CD4-positive, alpha-beta T cell treated with Interferon gamma for 1 hour (primary cell): ENCODE measurements at regions not wholly inside any gene's neighbourhood (a gene's known extent, or its start where the extent isn't known, plus 50 kb on each side); places are given as distances from the start of the nearest gene placed in this dataset.
"Not testable (repeated sequence)": the region's sequence is repeated elsewhere in the genome, so short reads cannot be mapped to it uniquely, and the experiment has no call there.

Experiments
- DNase-seq: peaks from one replicate; pipeline ENCODE4 v3.0.0-alpha.2; 2020

DNA sequence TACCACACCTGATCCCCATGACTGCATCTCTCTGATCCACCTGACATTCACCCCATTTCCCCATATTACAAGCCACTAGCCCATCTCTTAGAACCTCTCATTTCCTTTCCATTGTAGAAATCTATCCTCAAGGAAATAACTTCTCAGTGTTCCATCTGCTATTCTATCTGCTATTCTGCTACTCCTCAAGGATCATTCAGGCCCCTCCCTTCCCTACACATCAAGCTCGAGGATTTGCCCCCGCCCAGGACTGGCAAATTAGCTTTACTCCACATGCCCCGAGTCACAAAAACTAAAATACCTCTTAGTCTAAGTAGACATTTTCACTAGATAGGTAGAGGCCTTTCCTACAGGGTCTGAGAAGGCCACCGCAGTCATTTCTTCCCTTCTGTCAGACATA lies 517.0 kb downstream of the IRS2 start:
- not testable (repeated sequence) for DNase-seq

DNA sequence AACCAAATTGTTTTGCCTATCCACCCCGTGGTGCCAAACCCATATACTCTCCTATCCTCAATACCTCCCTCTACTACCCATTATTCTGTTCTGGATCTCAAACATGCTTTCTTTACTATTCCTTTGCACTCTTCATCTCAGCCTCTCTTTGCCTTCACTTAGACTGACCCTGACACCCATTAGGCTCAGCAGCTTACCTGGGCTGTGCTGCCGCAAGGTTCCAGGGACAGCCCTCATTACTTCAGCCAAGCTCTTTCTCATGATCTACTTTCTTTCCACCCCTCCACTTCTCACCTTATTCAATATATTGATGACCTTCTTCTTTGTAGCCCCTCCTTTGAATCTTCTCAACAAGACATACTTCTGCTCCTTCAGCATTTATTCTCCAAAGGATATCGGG lies 517.9 kb downstream of the IRS2 start:
- not testable (repeated sequence) for DNase-seq

DNA sequence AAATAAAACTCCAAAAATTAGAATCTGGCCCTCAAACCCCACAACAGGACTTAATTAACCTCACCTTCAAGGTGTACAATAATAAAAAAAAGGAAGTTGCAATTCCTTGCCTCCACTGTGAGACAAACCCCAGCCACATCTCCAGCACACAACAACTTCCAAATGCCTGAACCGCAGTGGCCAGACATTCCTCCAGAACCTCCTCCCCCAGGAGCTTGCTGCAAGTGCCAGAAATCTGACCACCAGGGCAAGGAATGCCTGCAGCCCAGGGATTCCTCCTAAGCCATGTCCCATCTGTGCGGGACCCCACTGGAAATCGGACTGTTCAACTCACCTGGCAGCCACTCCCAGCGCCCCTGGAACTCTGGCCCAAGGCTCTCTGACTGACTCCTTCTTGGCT lies 519.0 kb downstream of the IRS2 start:
- DNase-seq: not testable (repeated sequence)

DNA sequence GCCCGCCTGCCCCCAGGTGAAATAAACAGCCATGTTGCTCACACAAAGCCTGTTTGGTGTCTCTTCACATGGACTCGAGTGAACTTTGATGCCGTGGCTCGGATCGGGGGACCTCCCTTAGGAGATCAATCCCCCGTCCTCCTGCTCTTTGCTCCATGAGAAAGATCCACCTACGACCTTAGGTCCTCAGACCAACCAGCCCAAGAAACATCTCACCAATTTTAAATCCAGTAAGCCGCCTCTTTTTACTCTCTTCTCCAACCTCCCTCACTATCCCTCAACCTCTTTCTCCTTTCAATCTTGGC lies 521.0 kb downstream of the IRS2 start:
- not testable (repeated sequence) for DNase-seq

DNA sequence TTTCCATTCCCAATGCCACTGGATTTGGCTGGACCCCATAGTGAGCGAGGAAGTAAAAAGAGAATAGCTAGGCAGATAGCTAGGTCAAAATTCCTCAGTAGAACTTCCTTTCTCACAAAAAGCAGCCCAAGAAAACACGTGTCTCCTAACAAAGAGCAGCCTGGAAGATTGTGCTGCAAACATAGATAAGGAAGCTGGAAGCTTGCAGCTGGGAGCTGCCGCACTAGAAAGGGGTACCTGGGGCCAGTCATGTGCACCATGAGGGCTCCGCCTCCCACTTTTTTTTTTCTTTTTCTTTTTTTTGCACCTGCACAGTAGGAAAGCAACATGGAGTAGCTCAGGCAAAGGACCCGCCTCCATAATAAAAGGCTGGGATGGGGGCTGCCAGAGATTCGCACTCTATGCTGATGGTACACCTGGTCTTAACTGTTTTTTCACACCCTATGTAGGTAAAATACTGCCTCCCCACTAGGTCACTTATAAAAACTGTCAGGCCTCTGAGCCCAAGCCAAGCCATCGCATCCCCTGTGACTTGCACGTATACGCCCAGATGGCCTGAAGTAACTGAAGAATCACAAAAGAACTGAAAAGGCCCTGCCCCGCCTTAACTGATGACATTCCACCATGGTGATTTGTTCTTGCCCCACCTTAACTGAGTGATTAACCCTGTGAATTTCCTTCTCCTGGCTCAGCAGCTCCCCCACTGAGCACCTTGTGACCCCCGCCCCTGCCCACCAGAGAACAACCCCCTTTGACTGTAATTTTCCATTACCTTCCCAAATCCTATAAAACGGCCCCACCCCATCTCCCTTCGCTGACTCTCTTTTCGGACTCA lies 521.6 kb downstream of the IRS2 start:
- not testable (repeated sequence) for DNase-seq

DNA sequence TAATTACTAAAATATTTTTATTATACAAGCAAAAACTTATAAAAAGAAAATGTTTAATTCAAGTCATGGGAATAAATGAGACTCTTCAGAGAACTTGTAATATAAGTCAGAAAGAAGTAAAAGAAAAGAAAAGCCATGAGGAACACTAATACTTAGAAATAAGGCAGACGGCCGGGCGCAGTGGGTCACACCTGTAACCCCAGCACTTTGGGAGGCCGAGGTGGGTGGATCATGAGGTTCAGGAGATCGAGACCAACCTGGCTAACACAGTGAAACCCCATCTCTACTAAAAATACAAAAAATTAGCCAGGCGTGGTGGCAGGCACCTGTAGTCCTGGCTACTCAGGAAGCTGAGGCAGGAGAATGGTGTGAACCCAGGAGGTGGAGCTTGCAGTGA lies 528.6 kb downstream of the IRS2 start:
- DNase-seq: not testable (repeated sequence)
